Suprapubic skin (tissue), 4 donors: ENCODE measurements at regions not wholly inside any gene's neighbourhood (a gene's known extent, or its start where the extent isn't known, plus 50 kb on each side); places are given as distances from the start of the nearest gene placed in this dataset.

Experiments
- DNase-seq, 2 donors: peaks; one replicate each; pipeline ENCODE4 v3.0.0-alpha.2; 2019; ENCODE audit warnings: low spot score in 2 of 2
- H3K27ac ChIP-seq: fragments of 200-600 bp; sonication (generic); one replicate; pipeline ENCODE4 v1.5.1; 2019
- H3K27me3 ChIP-seq: fragments of 200-600 bp; sonication (generic); one replicate; pipeline ENCODE4 v1.5.1; 2019
- H3K36me3 ChIP-seq: fragments of 200-600 bp; sonication (generic); one replicate; pipeline ENCODE4 v1.5.1; 2019
- H3K4me1 ChIP-seq: fragments of 200-600 bp; sonication (generic); one replicate; pipeline ENCODE4 v1.5.1; 2019
- H3K4me3 ChIP-seq: fragments of 200-600 bp; sonication (generic); one replicate; pipeline ENCODE4 v1.5.1; 2019; ENCODE audit warnings: mild to moderate bottlenecking
- H3K9me3 ChIP-seq: fragments of 200-600 bp; sonication (generic); one replicate; pipeline ENCODE4 v1.5.1; 2019
- EP300 ChIP-seq: sonication (generic); formaldehyde crosslinking; IDR thresholded peaks from one replicate; pipeline ENCODE4 v1.6.1; 2017; ENCODE audit warnings: antibody characterized with exemption
- POLR2A ChIP-seq, 2 donors: fragments of 450-650 bp; IDR thresholded peaks; one replicate each; pipeline ENCODE4 v1.6.1; 2017; ENCODE audit warnings: antibody characterized with exemption in 2 of 2, mild to moderate bottlenecking in 2 of 2, moderate library complexity in 2 of 2
- POLR2AphosphoS5 ChIP-seq, 3 donors: sonication (generic); formaldehyde crosslinking; IDR thresholded peaks; one replicate each; pipeline ENCODE4 v1.6.1; 2017; ENCODE audit warnings: antibody characterized with exemption in 3 of 3
- WGBS: methylation state at CpG from one replicate; pipeline ENCODE4 v1.1.5; 2018; 5-methylcytosine and 5-hydroxymethylcytosine counted together
- TF ChIP-seq, protein P1 (sequence below), 2 donors: fragments of 200-600 bp in 1 of 2; fragments of 450-650 bp in 1 of 2; sonication (generic) in 1 of 2; IDR thresholded peaks; one replicate each; pipeline ENCODE4 v1.5.1; 2016 to 2019; ENCODE audit warnings: antibody characterized with exemption in 2 of 2, mild to moderate bottlenecking in 1 of 2, moderate library complexity in 1 of 2

- TF ChIP-seq POLR2A (IDR thresholded peaks at IDR 0.05) (no peak), EP300 (no peak), POLR2AphosphoS5 (IDR thresholded peaks at IDR 0.05) (no peak)
- TF ChIP-seq, protein P1, sequence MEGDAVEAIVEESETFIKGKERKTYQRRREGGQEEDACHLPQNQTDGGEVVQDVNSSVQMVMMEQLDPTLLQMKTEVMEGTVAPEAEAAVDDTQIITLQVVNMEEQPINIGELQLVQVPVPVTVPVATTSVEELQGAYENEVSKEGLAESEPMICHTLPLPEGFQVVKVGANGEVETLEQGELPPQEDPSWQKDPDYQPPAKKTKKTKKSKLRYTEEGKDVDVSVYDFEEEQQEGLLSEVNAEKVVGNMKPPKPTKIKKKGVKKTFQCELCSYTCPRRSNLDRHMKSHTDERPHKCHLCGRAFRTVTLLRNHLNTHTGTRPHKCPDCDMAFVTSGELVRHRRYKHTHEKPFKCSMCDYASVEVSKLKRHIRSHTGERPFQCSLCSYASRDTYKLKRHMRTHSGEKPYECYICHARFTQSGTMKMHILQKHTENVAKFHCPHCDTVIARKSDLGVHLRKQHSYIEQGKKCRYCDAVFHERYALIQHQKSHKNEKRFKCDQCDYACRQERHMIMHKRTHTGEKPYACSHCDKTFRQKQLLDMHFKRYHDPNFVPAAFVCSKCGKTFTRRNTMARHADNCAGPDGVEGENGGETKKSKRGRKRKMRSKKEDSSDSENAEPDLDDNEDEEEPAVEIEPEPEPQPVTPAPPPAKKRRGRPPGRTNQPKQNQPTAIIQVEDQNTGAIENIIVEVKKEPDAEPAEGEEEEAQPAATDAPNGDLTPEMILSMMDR (IDR thresholded peaks at IDR 0.05), result no peak
- Histone ChIP-seq H3K36me3 (no peaks in the 10 kb centered on the region), H3K27ac (no peak overlapping the region), H3K4me3 (no peak overlapping the region), H3K9me3 (no peaks in the 10 kb centered on the region), H3K27me3 (no peaks in the 10 kb centered on the region), H3K4me1 (no peaks in the 10 kb centered on the region)
- no peak for DNase-seq
- WGBS, result 70% methylated on average over 8 of the region's 8 CpGs
Measured at GRCh38 chr5:3925935-3926334, 330.3 kb downstream of the IRX1 start.

DNA sequence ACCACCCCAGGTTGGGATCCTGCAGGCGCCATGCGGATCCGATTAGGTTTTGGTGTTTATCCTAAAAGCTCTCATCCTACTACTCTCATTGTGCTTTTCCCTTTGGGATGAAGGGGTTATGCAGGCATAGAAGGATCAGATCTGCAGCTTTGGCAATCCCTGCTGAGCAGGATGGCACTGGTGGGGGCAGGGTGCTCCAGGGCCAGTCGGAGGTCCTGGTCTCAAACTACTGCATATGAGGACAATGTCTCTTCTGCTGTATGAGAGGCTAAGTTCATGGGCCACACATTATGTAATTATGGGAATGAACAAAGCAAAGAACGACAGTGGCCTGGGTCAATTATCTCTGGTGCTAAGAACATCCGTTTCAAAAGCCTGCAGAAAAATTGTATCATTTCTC, 334.2 kb downstream of the IRX1 start:
- H3K27ac ChIP-seq, result no peak overlapping the region
- no peaks in the 10 kb centered on the region for H3K27me3 ChIP-seq
- H3K4me1 ChIP-seq, result no peaks in the 10 kb centered on the region
- no peaks in the 10 kb centered on the region for H3K36me3 ChIP-seq
- 85% methylated on average over 6 of the region's 6 CpGs for WGBS
- no peak overlapping the region for H3K4me3 ChIP-seq
- TF ChIP-seq POLR2A (IDR thresholded peaks at IDR 0.05) (no peak), EP300 (no peak), POLR2AphosphoS5 (IDR thresholded peaks at IDR 0.05) (no peak)
- TF ChIP-seq, protein P1 (IDR thresholded peaks at IDR 0.05), result no peak
- no peaks in the 10 kb centered on the region for H3K9me3 ChIP-seq
- no peak for DNase-seq

- Histone ChIP-seq H3K4me3 (no peak overlapping the region), H3K4me1 (no peaks in the 10 kb centered on the region), H3K9me3 (no peaks in the 10 kb centered on the region), H3K27ac (no peak overlapping the region), H3K36me3 (no peaks in the 10 kb centered on the region), H3K27me3 (no peaks in the 10 kb centered on the region)
- 80% methylated on average over 17 of the region's 17 CpGs for WGBS
- no peak for DNase-seq
- TF ChIP-seq, protein P1 (IDR thresholded peaks at IDR 0.05), result no peak
- TF ChIP-seq EP300 (no peak), POLR2A (IDR thresholded peaks at IDR 0.05) (no peak), POLR2AphosphoS5 (IDR thresholded peaks at IDR 0.05) (no peak)
Measured at GRCh38 chr5:3931976-3932375, 336.3 kb downstream of the IRX1 start.

- TF ChIP-seq, protein P1 (IDR thresholded peaks at IDR 0.05), result no peak
- no peak for TF ChIP-seq POLR2A (IDR thresholded peaks at IDR 0.05)
- TF ChIP-seq POLR2AphosphoS5 (IDR thresholded peaks at IDR 0.05), result no peak
- TF ChIP-seq EP300, result no peak
- no peak overlapping the region for H3K27ac ChIP-seq
- H3K36me3 ChIP-seq, result no peaks in the 10 kb centered on the region
- no peaks in the 10 kb centered on the region for H3K27me3 ChIP-seq
- H3K4me1 ChIP-seq, result no peaks in the 10 kb centered on the region
- no peaks in the 10 kb centered on the region for H3K9me3 ChIP-seq
- H3K4me3 ChIP-seq, result no peak overlapping the region
- no peak for DNase-seq
- WGBS, result 54% methylated on average over 4 of the region's 4 CpGs
Measured at GRCh38 chr5:3933536-3933935, 337.9 kb downstream of the IRX1 start.

- H3K9me3 ChIP-seq, result no peaks in the 10 kb centered on the region
Measured at GRCh38 chr5:3933966-3934365, 338.3 kb downstream of the IRX1 start.

More at GRCh38 chr5:3933966-3934365, 338.3 kb downstream of the IRX1 start:
- no peak for TF ChIP-seq POLR2AphosphoS5 (IDR thresholded peaks at IDR 0.05)
- TF ChIP-seq, protein P1 (IDR thresholded peaks at IDR 0.05), result no peak
- TF ChIP-seq POLR2A (IDR thresholded peaks at IDR 0.05), result no peak
- TF ChIP-seq EP300, result no peak
- WGBS, result 64% methylated on average over 2 of the region's 2 CpGs
- Histone ChIP-seq H3K4me1 (no peaks in the 10 kb centered on the region), H3K27ac (no peak overlapping the region), H3K4me3 (no peak overlapping the region), H3K27me3 (no peaks in the 10 kb centered on the region), H3K36me3 (no peaks in the 10 kb centered on the region)
- DNase-seq, result no peak
